Neural cell (in vitro differentiated cells): ENCODE measurements at regions not wholly inside any gene's neighbourhood (a gene's known extent, or its start where the extent isn't known, plus 50 kb on each side); places are given as distances from the start of the nearest gene placed in this dataset.

Experiments used
- CTCF ChIP-seq: fragments of 450-650 bp; IDR thresholded peaks from 2 replicates; pipeline ENCODE4 v1.5.1; 2014; ENCODE audit warnings: antibody characterized with exemption, mild to moderate bottlenecking, moderate library complexity; ENCODE audit not compliant: poor library complexity, severe bottlenecking
- POLR2AphosphoS5 ChIP-seq: IDR thresholded peaks from 2 replicates; pipeline ENCODE4 v1.6.1; 2012
- RAD21 ChIP-seq: fragments of 450-650 bp; conservative IDR thresholded peaks from 2 replicates; pipeline ENCODE4 v1.6.1; 2014; ENCODE audit warnings: antibody characterized with exemption, mild to moderate bottlenecking, moderate library complexity
- SMC3 ChIP-seq: fragments of 450-650 bp; conservative IDR thresholded peaks from 2 replicates; pipeline ENCODE4 v1.6.1; 2014; ENCODE audit warnings: antibody characterized with exemption, mild to moderate bottlenecking, moderate library complexity; ENCODE audit not compliant: poor library complexity

GRCh38 chr9:28976684-28977083, 1403.4 kb upstream of the C9orf72 start:
- TF ChIP-seq RAD21, result no peak
- no peak for TF ChIP-seq CTCF
- no peak for TF ChIP-seq POLR2AphosphoS5
- TF ChIP-seq SMC3, result no peak
